Nephron (organoid): ENCODE measurements at regions not wholly inside any gene's neighbourhood (a gene's known extent, or its start where the extent isn't known, plus 50 kb on each side); places are given as distances from the start of the nearest gene placed in this dataset.

Experiments used
- H3K27ac Mint-ChIP-seq, 3 experiments: 2 replicates each; pipeline ENCODE4 v1.8.0; 2020; ENCODE audit warnings: mixed read lengths in 3 of 3, mild to moderate bottlenecking in 2 of 3, moderate library complexity in 1 of 3
- H3K27me3 Mint-ChIP-seq: 2 replicates; pipeline ENCODE4 v1.8.0; 2021; ENCODE audit warnings: low read depth, mild to moderate bottlenecking, moderate library complexity, mixed read lengths
- H3K36me3 Mint-ChIP-seq: 2 replicates; pipeline ENCODE4 v1.8.0; 2020; ENCODE audit warnings: low read depth, mixed read lengths
- H3K4me1 Mint-ChIP-seq: 2 replicates; pipeline ENCODE4 v1.8.0; 2020; ENCODE audit warnings: mixed read lengths
- H3K4me3 Mint-ChIP-seq, 3 experiments: 2 replicates each; pipeline ENCODE4 v1.8.0; 2020; ENCODE audit warnings: mild to moderate bottlenecking in 3 of 3, mixed read lengths in 3 of 3, moderate library complexity in 2 of 3
- H3K9me3 Mint-ChIP-seq: 2 replicates; pipeline ENCODE4 v1.8.0; 2020; ENCODE audit warnings: mixed read lengths
- CTCF ChIP-seq, 3 experiments: fragments of 200-600 bp; sonication (generic); IDR thresholded peaks; one replicate each; pipeline ENCODE4 v1.5.0; 2021; ENCODE audit warnings: antibody characterized with exemption in 3 of 3; ENCODE audit not compliant: unreplicated experiment in 3 of 3

GRCh38 chr15:99921101-99921500, 187.9 kb upstream of the LYSMD4 start:
- Mint-ChIP-seq H3K27ac (no peak overlapping the region), H3K4me1 (peaks cover 13% of the 10 kb centered on the region)
- TF ChIP-seq CTCF (IDR thresholded peaks at IDR 0.05; ENCODE audit: unreplicated experiment in 3 of 3) = no peak

GRCh38 chr15:99918072-99918471, 184.8 kb upstream of the LYSMD4 start:
- H3K27ac Mint-ChIP-seq = no peak overlapping the region
- peaks cover 53% of the 10 kb centered on the region for H3K27me3 Mint-ChIP-seq
- no peaks in the 10 kb centered on the region for H3K9me3 Mint-ChIP-seq
- no peaks in the 10 kb centered on the region for H3K36me3 Mint-ChIP-seq
- no peak for TF ChIP-seq CTCF (IDR thresholded peaks at IDR 0.05; ENCODE audit: unreplicated experiment in 3 of 3)
- no peak overlapping the region for H3K4me3 Mint-ChIP-seq
- H3K4me1 Mint-ChIP-seq = peaks cover 19% of the 10 kb centered on the region

More at GRCh38 chr15:99921101-99921500, 187.9 kb upstream of the LYSMD4 start:
- H3K36me3 Mint-ChIP-seq = no peaks in the 10 kb centered on the region
- H3K27me3 Mint-ChIP-seq = peaks cover 69% of the 10 kb centered on the region
- H3K4me3 Mint-ChIP-seq = no peak overlapping the region
- H3K9me3 Mint-ChIP-seq = no peaks in the 10 kb centered on the region

GRCh38 chr15:99917252-99917651, 184.0 kb upstream of the LYSMD4 start:
- TF ChIP-seq CTCF (IDR thresholded peaks at IDR 0.05; ENCODE audit: unreplicated experiment in 3 of 3) = no peak
- no peaks in the 10 kb centered on the region for H3K36me3 Mint-ChIP-seq

GRCh38 chr15:99916668-99917223, 183.5 kb upstream of the LYSMD4 start:
- Mint-ChIP-seq H3K4me3 (no peak overlapping the region), H3K4me1 (peaks cover 19% of the 10 kb centered on the region), H3K27ac (peak overlapping the region in 1 of 3 experiments; percentile 35), H3K27me3 (peaks cover 55% of the 10 kb centered on the region), H3K9me3 (no peaks in the 10 kb centered on the region), H3K36me3 (no peaks in the 10 kb centered on the region)
- no peak for TF ChIP-seq CTCF (IDR thresholded peaks at IDR 0.05; ENCODE audit: unreplicated experiment in 3 of 3)

More at GRCh38 chr15:99917252-99917651, 184.0 kb upstream of the LYSMD4 start:
- Mint-ChIP-seq H3K27ac (peak overlapping the region in 1 of 3 experiments; percentile 35), H3K27me3 (peaks cover 50% of the 10 kb centered on the region), H3K9me3 (no peaks in the 10 kb centered on the region), H3K4me1 (peaks cover 19% of the 10 kb centered on the region), H3K4me3 (no peak overlapping the region)

- Mint-ChIP-seq H3K36me3 (no peaks in the 10 kb centered on the region), H3K9me3 (no peaks in the 10 kb centered on the region), H3K27ac (no peak overlapping the region), H3K27me3 (peaks cover 52% of the 10 kb centered on the region), H3K4me1 (peaks cover 25% of the 10 kb centered on the region), H3K4me3 (no peak overlapping the region)
- no peak for TF ChIP-seq CTCF (IDR thresholded peaks at IDR 0.05; ENCODE audit: unreplicated experiment in 3 of 3)
Observed at GRCh38 chr15:99914723-99915122, 181.5 kb upstream of the LYSMD4 start.

- no peak overlapping the region for H3K4me3 Mint-ChIP-seq
- no peaks in the 10 kb centered on the region for H3K36me3 Mint-ChIP-seq
- no peak overlapping the region for H3K27ac Mint-ChIP-seq
- no peaks in the 10 kb centered on the region for H3K9me3 Mint-ChIP-seq
- H3K27me3 Mint-ChIP-seq = peaks cover 27% of the 10 kb centered on the region
- H3K4me1 Mint-ChIP-seq = peaks cover 22% of the 10 kb centered on the region
- no peak for TF ChIP-seq CTCF (IDR thresholded peaks at IDR 0.05; ENCODE audit: unreplicated experiment in 3 of 3)
Observed at GRCh38 chr15:99911816-99912215, 178.6 kb upstream of the LYSMD4 start.
